ENCODE measurements at regions not wholly inside any gene's neighbourhood (a gene's known extent, or its start where the extent isn't known, plus 50 kb on each side); places are given as distances from the start of the nearest gene placed in this dataset.

- Histone ChIP-seq H3K27me3 (no peaks in the 10 kb centered on the region), H3K27ac (no peak overlapping the region), H3K36me3 (no peaks in the 10 kb centered on the region), H3K4me3 (no peak overlapping the region), H3K4me1 (no peaks in the 10 kb centered on the region), H3K9me3 (no peaks in the 10 kb centered on the region)
- no peak for DNase-seq (ENCODE audit: extremely low spot score in 2 of 2)
- intact Hi-C loops (cut with DNase I) = no loop called here
- no peak for TF ChIP-seq POLR2A (IDR thresholded peaks at IDR 0.05)
- no peak for TF ChIP-seq CTCF (IDR thresholded peaks at IDR 0.05)
- no peak for TF ChIP-seq POLR2AphosphoS5 (IDR thresholded peaks at IDR 0.05; ENCODE audit: insufficient read depth in 1 of 2, low read depth in 1 of 2)
Measured at GRCh38 chr1:88208389-88208788, 475.7 kb upstream of the PKN2 start.

GRCh38 chr1:88210103-88210787, 473.8 kb upstream of the PKN2 start:
- TF ChIP-seq POLR2A (IDR thresholded peaks at IDR 0.05) (no peak), POLR2AphosphoS5 (IDR thresholded peaks at IDR 0.05; ENCODE audit: insufficient read depth in 1 of 2, low read depth in 1 of 2) (no peak), CTCF (IDR thresholded peaks at IDR 0.05) (no peak)
- Histone ChIP-seq H3K27ac (no peak overlapping the region), H3K4me3 (no peak overlapping the region), H3K4me1 (no peaks in the 10 kb centered on the region), H3K9me3 (no peaks in the 10 kb centered on the region), H3K27me3 (no peaks in the 10 kb centered on the region), H3K36me3 (no peaks in the 10 kb centered on the region)
- intact Hi-C loops (cut with DNase I) = no loop called here
- DNase-seq (ENCODE audit: extremely low spot score in 2 of 2) = no peak

- Histone ChIP-seq H3K27ac (no peak overlapping the region), H3K9me3 (no peaks in the 10 kb centered on the region), H3K4me3 (no peak overlapping the region), H3K4me1 (no peaks in the 10 kb centered on the region), H3K27me3 (no peaks in the 10 kb centered on the region), H3K36me3 (no peaks in the 10 kb centered on the region)
- intact Hi-C loops (cut with DNase I) = no loop called here
- DNase-seq (ENCODE audit: extremely low spot score in 2 of 2) = no peak
- no peak for TF ChIP-seq CTCF (IDR thresholded peaks at IDR 0.05)
- no peak for TF ChIP-seq POLR2AphosphoS5 (IDR thresholded peaks at IDR 0.05; ENCODE audit: insufficient read depth in 1 of 2, low read depth in 1 of 2)
- TF ChIP-seq POLR2A (IDR thresholded peaks at IDR 0.05) = no peak
Measured at GRCh38 chr1:88216441-88216840, 467.6 kb upstream of the PKN2 start.

- intact Hi-C loops (cut with DNase I) = no loop called here
- Histone ChIP-seq H3K4me3 (no peak overlapping the region), H3K27ac (no peak overlapping the region), H3K4me1 (no peaks in the 10 kb centered on the region), H3K36me3 (no peaks in the 10 kb centered on the region), H3K27me3 (no peaks in the 10 kb centered on the region), H3K9me3 (no peaks in the 10 kb centered on the region)
- TF ChIP-seq CTCF (IDR thresholded peaks at IDR 0.05) = no peak
- no peak for TF ChIP-seq POLR2A (IDR thresholded peaks at IDR 0.05)
- no peak for TF ChIP-seq POLR2AphosphoS5 (IDR thresholded peaks at IDR 0.05; ENCODE audit: insufficient read depth in 1 of 2, low read depth in 1 of 2)
- DNase-seq (ENCODE audit: extremely low spot score in 2 of 2) = no peak
Measured at GRCh38 chr1:88217386-88217785, 466.7 kb upstream of the PKN2 start.

GRCh38 chr1:88219521-88219920, 464.6 kb upstream of the PKN2 start:
- no peak for TF ChIP-seq CTCF (IDR thresholded peaks at IDR 0.05)
- TF ChIP-seq POLR2AphosphoS5 (IDR thresholded peaks at IDR 0.05; ENCODE audit: insufficient read depth in 1 of 2, low read depth in 1 of 2) = no peak
- no peak for TF ChIP-seq POLR2A (IDR thresholded peaks at IDR 0.05)
- Histone ChIP-seq H3K27me3 (no peaks in the 10 kb centered on the region), H3K4me3 (no peak overlapping the region), H3K36me3 (no peaks in the 10 kb centered on the region), H3K4me1 (no peaks in the 10 kb centered on the region), H3K9me3 (no peaks in the 10 kb centered on the region), H3K27ac (no peak overlapping the region)
- no peak for DNase-seq (ENCODE audit: extremely low spot score in 2 of 2)
- intact Hi-C loops (cut with DNase I) = no loop called here
